ENCODE measurements at regions not wholly inside any gene's neighbourhood (a gene's known extent, or its start where the extent isn't known, plus 50 kb on each side); places are given as distances from the start of the nearest gene placed in this dataset.

DNA sequence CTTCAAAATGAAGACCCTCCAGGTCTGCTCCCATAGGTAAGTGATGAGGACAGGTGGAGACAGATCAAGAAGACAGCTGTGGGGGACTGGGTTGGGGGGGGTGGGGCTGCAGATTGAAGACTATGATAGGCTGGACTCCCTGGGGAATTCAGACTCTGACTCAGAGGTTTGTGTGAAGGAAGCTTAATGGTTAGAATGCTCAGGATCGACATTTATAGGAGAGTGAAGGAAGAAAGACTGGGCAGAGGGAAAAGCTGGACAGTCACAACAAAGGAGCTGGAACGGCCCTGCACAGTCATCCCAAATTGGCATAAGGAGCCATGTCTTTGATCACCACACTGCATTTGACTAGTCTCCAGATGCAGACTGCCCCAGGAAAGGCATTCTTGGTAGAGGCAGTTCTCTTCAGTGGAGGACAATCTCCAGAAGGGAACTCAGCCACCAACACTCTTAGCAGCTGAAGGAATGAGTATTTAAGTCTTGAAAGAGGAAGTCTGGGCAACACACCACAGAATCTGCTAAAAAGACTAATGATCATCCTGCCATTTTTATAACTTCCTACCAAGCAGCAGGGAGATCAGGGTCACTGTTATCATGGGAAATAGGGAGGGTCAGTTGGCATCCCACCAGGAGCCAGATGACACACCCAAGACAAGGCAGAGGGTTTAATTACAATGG is 120.0 kb upstream of the ZC3H11B start:
- TF ChIP-seq POLR2A (IDR thresholded peaks at IDR 0.05; ENCODE audit: low read depth, low read length): no peak
- TF ChIP-seq POLR2AphosphoS5 (IDR thresholded peaks at IDR 0.05; ENCODE audit: low read depth, low read length): no peak
- TF ChIP-seq TAF1 (IDR thresholded peaks at IDR 0.05; ENCODE audit: low read depth, low read length): no peak
- no peak for TF ChIP-seq POU2F2 (IDR thresholded peaks at IDR 0.05; ENCODE audit: low read depth, low read length)
- no peak for TF ChIP-seq SPI1 (IDR thresholded peaks at IDR 0.05; ENCODE audit: low read depth, low read length)
